ENCODE measurements at regions not wholly inside any gene's neighbourhood (a gene's known extent, or its start where the extent isn't known, plus 50 kb on each side); places are given as distances from the start of the nearest gene placed in this dataset.
"Not testable (repeated sequence)": the region's sequence is repeated elsewhere in the genome, so short reads cannot be mapped to it uniquely, and the experiment has no call there.

GRCh38 chr1:234801636-234802035 is 191.7 kb upstream of the IRF2BP2 start:
- WGBS, 2 donors (ENCODE audit: low coverage in 1 of 2), result 93% methylated on average over 4 of the region's 4 CpGs
- H3K36me3 ChIP-seq; in situ Hi-C loops (cut with MboI; ENCODE audit: low pct_ligation_motif_present in 1 of 4, low pct_unique_long_range_greater_than_20kb in 1 of 4, low sequenced_read_pairs in 3 of 4); H3K9me3 ChIP-seq; intact Hi-C loops (cut with DNase I; ENCODE audit: low total_unique reads); H3K4me3 ChIP-seq; H3K27me3 ChIP-seq; DNase-seq; H3K4me1 ChIP-seq: not testable (repeated sequence)
- peak overlapping the region in 2 of 4 donors; percentile 6 to 42 for H3K27ac ChIP-seq

- H3K4me1 ChIP-seq; H3K27me3 ChIP-seq; H3K4me3 ChIP-seq; in situ Hi-C loops (cut with MboI; ENCODE audit: low pct_ligation_motif_present in 1 of 4, low pct_unique_long_range_greater_than_20kb in 1 of 4, low sequenced_read_pairs in 3 of 4); H3K9me3 ChIP-seq; DNase-seq; H3K36me3 ChIP-seq; intact Hi-C loops (cut with DNase I; ENCODE audit: low total_unique reads): not testable (repeated sequence)
- peak overlapping the region in 2 of 4 donors; percentile 6 to 42 for H3K27ac ChIP-seq
- no CpG with 5 or more reads among the region's 2 CpGs for WGBS, 2 donors (ENCODE audit: low coverage in 1 of 2)
These were observed 191.2 kb upstream of the IRF2BP2 start for GRCh38 chr1:234801147-234801546.

GRCh38 chr1:234800563-234800962 is 190.6 kb upstream of the IRF2BP2 start:
- in situ Hi-C loops (cut with MboI; ENCODE audit: low pct_ligation_motif_present in 1 of 4, low pct_unique_long_range_greater_than_20kb in 1 of 4, low sequenced_read_pairs in 3 of 4); H3K9me3 ChIP-seq; H3K4me3 ChIP-seq; H3K4me1 ChIP-seq; DNase-seq; intact Hi-C loops (cut with DNase I; ENCODE audit: low total_unique reads); H3K27me3 ChIP-seq; H3K36me3 ChIP-seq; H3K27ac ChIP-seq: not testable (repeated sequence)
- 66 to 77% methylated on average over 3 to 4 of the region's 5 CpGs for WGBS, 2 donors (ENCODE audit: low coverage in 1 of 2)

DNA sequence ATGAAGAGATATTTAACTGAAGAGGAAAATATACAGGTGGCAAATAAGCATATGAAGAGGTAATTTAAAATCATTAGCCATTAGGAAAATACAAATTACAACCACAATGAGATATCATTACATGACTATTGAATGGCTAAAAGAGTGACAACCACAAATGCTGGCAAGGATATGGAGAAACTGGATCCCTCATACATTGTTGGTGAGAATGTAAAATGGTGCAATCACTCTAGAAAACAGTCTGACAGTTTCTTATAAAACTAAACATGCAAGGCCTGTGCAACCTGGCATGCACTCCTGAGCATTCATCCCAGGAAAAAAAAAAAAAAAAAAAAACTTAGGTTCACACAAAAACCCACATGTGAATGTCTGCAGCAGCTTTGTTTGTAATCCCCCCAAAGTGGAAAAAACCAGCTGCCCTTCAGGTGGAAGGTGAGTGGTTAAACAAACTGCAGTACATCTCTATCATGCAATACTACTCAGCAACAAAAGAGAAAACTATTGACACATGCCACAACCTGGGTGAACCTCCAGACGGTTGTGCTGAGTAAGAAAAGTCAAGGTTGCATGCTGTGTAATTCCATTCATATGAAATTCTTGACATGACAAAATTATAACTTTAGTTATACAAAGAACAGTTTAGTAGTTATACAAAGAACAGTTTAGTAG is 189.2 kb upstream of the IRF2BP2 start:
- H3K9me3 ChIP-seq; in situ Hi-C loops (cut with MboI; ENCODE audit: low pct_ligation_motif_present in 1 of 4, low pct_unique_long_range_greater_than_20kb in 1 of 4, low sequenced_read_pairs in 3 of 4); H3K36me3 ChIP-seq; intact Hi-C loops (cut with DNase I; ENCODE audit: low total_unique reads); H3K4me1 ChIP-seq; H3K4me3 ChIP-seq; H3K27ac ChIP-seq; DNase-seq; H3K27me3 ChIP-seq: not testable (repeated sequence)
- WGBS, 2 donors (ENCODE audit: low coverage in 1 of 2), result 29% methylated on average over 1 of the region's 1 CpG; no CpG with 5 or more reads in 1 of the 2 donors

DNA sequence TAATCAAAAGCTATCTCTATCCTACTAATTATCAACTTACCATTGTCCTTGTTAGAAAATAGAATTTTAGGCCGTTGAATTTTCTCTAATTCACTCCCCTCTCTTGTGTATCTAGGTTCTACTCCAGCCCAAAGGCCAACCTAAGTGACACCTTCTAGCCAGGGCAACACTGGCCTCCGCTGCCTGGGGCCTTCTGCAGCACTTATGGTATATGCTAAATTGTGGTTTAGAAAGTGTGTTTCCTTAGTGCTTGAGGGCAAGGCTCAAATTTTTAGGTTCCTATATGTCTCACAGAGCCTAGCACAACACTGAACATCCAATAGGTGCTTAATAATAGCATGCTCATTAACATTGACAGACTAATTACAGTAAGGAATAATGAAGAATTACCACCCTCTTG is 187.2 kb upstream of the IRF2BP2 start:
- H3K36me3 ChIP-seq; H3K27me3 ChIP-seq; H3K9me3 ChIP-seq; H3K4me1 ChIP-seq; DNase-seq; in situ Hi-C loops (cut with MboI; ENCODE audit: low pct_ligation_motif_present in 1 of 4, low pct_unique_long_range_greater_than_20kb in 1 of 4, low sequenced_read_pairs in 3 of 4); intact Hi-C loops (cut with DNase I; ENCODE audit: low total_unique reads); H3K4me3 ChIP-seq; H3K27ac ChIP-seq: not testable (repeated sequence)
- WGBS, 2 donors (ENCODE audit: low coverage in 1 of 2), result no CpG with 5 or more reads among the region's 2 CpGs

DNA sequence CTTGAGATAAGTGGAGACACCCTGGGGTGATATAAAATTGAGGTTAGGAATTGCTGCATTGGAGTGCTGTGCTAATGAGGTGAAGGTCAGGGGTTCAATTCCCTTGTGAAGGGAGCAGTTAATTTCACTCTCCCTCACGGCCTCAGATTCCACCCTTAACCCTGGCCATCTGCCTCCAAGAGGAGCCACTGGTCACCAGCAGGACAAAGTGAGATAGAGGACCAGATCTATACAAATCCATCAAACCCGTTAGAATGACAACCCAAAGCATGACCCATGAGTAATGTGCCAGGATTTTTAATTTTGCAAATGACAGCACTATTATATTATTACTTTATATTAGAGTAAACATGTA is 186.4 kb upstream of the IRF2BP2 start:
- 95% methylated on average over 2 of the region's 2 CpGs; no CpG with 5 or more reads in 1 of the 2 donors for WGBS, 2 donors (ENCODE audit: low coverage in 1 of 2)
- H3K27me3 ChIP-seq; H3K4me1 ChIP-seq; intact Hi-C loops (cut with DNase I; ENCODE audit: low total_unique reads); DNase-seq; H3K4me3 ChIP-seq; H3K27ac ChIP-seq; H3K36me3 ChIP-seq; in situ Hi-C loops (cut with MboI; ENCODE audit: low pct_ligation_motif_present in 1 of 4, low pct_unique_long_range_greater_than_20kb in 1 of 4, low sequenced_read_pairs in 3 of 4); H3K9me3 ChIP-seq: not testable (repeated sequence)

GRCh38 chr1:234795711-234796437 is 185.9 kb upstream of the IRF2BP2 start:
- H3K36me3 ChIP-seq; H3K27me3 ChIP-seq; DNase-seq; H3K9me3 ChIP-seq; H3K4me3 ChIP-seq; intact Hi-C loops (cut with DNase I; ENCODE audit: low total_unique reads); in situ Hi-C loops (cut with MboI; ENCODE audit: low pct_ligation_motif_present in 1 of 4, low pct_unique_long_range_greater_than_20kb in 1 of 4, low sequenced_read_pairs in 3 of 4); H3K4me1 ChIP-seq: not testable (repeated sequence)
- 76 to 80% methylated on average over 1 to 6 of the region's 7 CpGs for WGBS, 2 donors (ENCODE audit: low coverage in 1 of 2)
- peak overlapping the region in 3 of 4 donors; percentile 46 to 53 (median 50) for H3K27ac ChIP-seq

DNA sequence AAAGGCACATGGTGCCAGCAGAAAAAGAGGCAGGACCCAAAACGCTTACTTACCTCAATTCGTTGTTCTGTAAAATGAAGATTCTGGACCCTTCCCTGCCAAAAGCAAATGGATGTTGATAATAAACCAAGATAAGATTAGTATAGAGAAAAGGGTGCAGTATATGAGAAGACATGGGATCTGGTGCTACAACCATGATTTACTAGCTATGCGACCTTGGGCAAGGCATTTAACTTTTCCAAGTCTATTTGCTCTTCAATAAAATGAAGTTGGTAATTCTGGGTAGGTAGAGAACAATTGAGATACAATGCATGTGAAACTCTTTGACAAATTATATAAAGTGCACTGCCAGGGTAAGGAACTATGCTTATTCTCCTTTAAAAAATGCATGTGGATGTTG is 185.0 kb upstream of the IRF2BP2 start:
- 49 to 67% methylated on average over 1 to 2 of the region's 3 CpGs for WGBS, 2 donors (ENCODE audit: low coverage in 1 of 2)
- H3K27ac ChIP-seq, result peak overlapping the region in 3 of 4 donors; percentile 32 to 53 (median 46)
- H3K4me1 ChIP-seq; in situ Hi-C loops (cut with MboI; ENCODE audit: low pct_ligation_motif_present in 1 of 4, low pct_unique_long_range_greater_than_20kb in 1 of 4, low sequenced_read_pairs in 3 of 4); H3K27me3 ChIP-seq; DNase-seq; H3K9me3 ChIP-seq; H3K36me3 ChIP-seq; H3K4me3 ChIP-seq; intact Hi-C loops (cut with DNase I; ENCODE audit: low total_unique reads): not testable (repeated sequence)

DNA sequence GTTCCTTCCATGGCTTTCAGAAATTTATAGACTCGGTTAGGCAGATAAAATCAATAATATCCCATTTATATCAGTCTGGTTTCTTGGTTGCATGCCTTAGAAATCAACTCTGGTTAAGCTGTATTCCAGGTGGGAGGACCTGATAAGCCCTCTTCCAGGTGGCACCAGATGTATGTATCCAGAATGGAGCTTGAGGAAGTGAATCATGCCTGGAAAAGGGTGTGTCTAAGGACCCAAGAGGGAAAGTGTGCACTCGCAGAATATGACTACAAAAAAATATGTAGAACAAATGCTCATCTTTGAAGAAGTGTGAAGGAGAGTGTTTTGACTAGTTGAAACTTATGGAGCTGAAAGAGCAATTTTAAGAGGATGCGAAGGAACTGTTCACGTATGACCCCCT is 184.5 kb upstream of the IRF2BP2 start:
- WGBS, 2 donors (ENCODE audit: low coverage in 1 of 2), result 57% methylated on average over 3 of the region's 4 CpGs; no CpG with 5 or more reads in 1 of the 2 donors
- H3K4me3 ChIP-seq; DNase-seq; intact Hi-C loops (cut with DNase I; ENCODE audit: low total_unique reads); H3K36me3 ChIP-seq; H3K9me3 ChIP-seq; H3K27me3 ChIP-seq; in situ Hi-C loops (cut with MboI; ENCODE audit: low pct_ligation_motif_present in 1 of 4, low pct_unique_long_range_greater_than_20kb in 1 of 4, low sequenced_read_pairs in 3 of 4); H3K4me1 ChIP-seq: not testable (repeated sequence)
- peak overlapping the region in 2 of 4 donors; percentile 32 to 53 for H3K27ac ChIP-seq

DNA sequence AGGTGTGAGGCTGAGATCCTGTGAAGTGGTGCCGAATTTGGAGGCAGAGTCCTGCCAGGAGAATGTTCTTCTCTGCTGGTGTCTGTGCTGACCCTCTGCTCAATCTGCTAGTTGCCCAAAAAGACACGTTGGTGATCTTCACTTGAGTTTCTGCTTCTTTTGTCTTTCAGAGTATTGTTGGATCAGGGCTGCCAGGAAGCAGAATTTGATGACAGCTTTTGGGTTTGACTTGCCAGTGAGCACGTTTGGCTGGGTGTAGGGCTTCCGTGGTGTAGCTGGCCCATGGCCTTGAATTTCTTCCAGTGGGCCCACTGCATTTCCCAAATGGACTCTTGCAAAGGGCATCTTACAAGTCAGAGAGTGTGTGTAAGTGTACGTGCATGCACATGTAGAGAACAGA is 183.9 kb upstream of the IRF2BP2 start:
- not testable (repeated sequence) for DNase-seq
- 83% methylated on average over 3 of the region's 5 CpGs; no CpG with 5 or more reads in 1 of the 2 donors for WGBS, 2 donors (ENCODE audit: low coverage in 1 of 2)

More for the DNA sequence above, 183.9 kb upstream of the IRF2BP2 start:
- H3K27me3 ChIP-seq; H3K9me3 ChIP-seq; H3K36me3 ChIP-seq; H3K4me3 ChIP-seq; H3K4me1 ChIP-seq; intact Hi-C loops (cut with DNase I; ENCODE audit: low total_unique reads); H3K27ac ChIP-seq; in situ Hi-C loops (cut with MboI; ENCODE audit: low pct_ligation_motif_present in 1 of 4, low pct_unique_long_range_greater_than_20kb in 1 of 4, low sequenced_read_pairs in 3 of 4): not testable (repeated sequence)

Data from transverse colon (tissue), 4 donors.